Epithelial cell of prostate (primary cell): ENCODE measurements at regions not wholly inside any gene's neighbourhood (a gene's known extent, or its start where the extent isn't known, plus 50 kb on each side); places are given as distances from the start of the nearest gene placed in this dataset.

ENCODE experiments used
- DNase-seq: peaks from one replicate; pipeline ENCODE4 v3.0.0-alpha.2; 2011; ENCODE audit warnings: low read depth, low spot score
- H3K27ac ChIP-seq: fragments of 450-650 bp; 2 replicates; pipeline ENCODE4 v1.5.1; 2017; ENCODE audit warnings: mild to moderate bottlenecking

- no peak for DNase-seq
- H3K27ac ChIP-seq = no peak overlapping the region
These were observed 125.3 kb upstream of the PABPC4L start for GRCh38 chr4:134326866-134327265.

DNA sequence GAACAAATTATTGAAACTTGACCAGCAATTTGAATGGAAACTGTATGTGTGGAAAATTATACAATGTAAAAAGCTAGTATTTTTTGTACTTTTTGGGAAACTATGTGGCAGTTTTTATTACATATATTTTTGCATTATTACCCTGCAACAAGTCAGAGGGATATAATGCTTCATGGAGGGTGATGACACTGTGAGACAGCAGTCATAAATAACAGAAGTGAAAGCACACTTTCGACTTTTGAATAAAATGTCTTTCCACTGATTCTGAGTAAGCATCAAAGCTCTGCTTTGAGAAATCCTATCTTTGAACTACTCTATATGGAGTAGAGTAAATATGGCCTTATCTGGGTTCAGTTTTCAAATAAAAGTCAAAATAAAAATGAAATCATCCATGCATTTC, 122.6 kb upstream of the PABPC4L start:
- DNase-seq = no peak
- H3K27ac ChIP-seq = no peak overlapping the region

GRCh38 chr4:134320048-134320447, 118.5 kb upstream of the PABPC4L start:
- no peak overlapping the region for H3K27ac ChIP-seq
- no peak for DNase-seq

GRCh38 chr4:134313591-134313990, 112.0 kb upstream of the PABPC4L start:
- DNase-seq = no peak
- no peak overlapping the region for H3K27ac ChIP-seq

GRCh38 chr4:134309715-134310114, 108.1 kb upstream of the PABPC4L start:
- no peak overlapping the region for H3K27ac ChIP-seq
- DNase-seq = no peak

- no peak overlapping the region for H3K27ac ChIP-seq
- DNase-seq = no peak
These were observed 107.3 kb upstream of the PABPC4L start for GRCh38 chr4:134308910-134309309.

GRCh38 chr4:134298313-134298712, 96.7 kb upstream of the PABPC4L start:
- no peak overlapping the region for H3K27ac ChIP-seq
- no peak for DNase-seq

DNA sequence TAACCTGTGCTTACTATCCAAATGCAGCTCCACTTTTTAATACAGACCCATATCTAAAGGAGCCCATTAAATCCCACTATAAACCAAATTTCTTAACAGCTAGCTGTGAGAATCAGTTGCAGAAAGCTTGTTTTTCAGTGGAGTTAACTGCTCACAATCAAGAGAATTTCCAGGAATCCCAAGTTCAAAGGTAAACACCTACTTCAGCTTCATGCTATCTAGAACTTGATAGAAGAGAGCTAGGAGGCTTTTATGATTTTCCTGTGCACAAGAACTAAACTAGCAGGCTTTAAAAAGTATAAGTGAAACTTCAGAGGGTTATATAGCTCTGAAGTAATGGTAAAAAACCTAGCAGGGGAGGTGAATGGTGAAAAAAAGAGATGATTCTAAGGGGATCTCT, 96.2 kb upstream of the PABPC4L start:
- no peak overlapping the region for H3K27ac ChIP-seq
- no peak for DNase-seq

DNA sequence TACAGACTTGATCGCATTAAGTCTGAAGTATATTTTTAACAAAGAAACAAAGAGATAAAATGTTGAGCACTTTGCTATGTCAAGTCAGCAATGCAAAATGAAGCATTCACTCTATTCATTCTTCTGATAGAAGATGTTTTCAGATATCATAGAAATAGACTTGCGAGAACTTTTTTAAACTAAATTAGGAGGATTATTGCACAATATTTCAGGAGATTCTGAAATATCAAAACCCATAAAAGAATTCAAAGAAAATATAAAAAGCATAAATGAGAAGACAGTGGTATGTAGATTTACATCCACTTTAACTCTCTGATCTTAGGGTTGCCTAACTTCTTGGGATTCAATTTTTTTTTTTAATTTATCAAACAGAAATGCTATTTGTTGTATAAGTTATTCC, 81.1 kb upstream of the PABPC4L start:
- DNase-seq = no peak
- H3K27ac ChIP-seq = no peak overlapping the region

- H3K27ac ChIP-seq = no peak overlapping the region
- no peak for DNase-seq
These were observed 77.1 kb upstream of the PABPC4L start for GRCh38 chr4:134278675-134279074.

DNA sequence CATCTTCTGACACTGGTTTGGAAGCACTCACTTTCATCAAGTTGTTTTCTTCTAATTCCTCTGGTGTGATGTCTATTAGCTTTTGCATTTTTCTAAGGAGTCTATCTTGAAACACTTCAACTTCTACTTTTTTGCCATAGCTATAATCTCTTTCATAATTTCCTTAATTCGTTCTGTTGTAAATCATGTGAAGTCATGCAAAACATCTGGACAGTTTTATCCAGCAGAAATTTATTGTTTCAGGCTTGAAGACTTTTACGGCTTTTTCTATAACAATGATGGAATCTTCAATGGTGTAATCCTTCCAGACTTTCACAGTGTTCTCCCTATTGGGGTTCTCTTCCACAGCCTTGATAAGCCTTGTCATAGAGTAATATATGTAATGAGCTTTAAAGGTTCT, 74.9 kb upstream of the PABPC4L start:
- H3K27ac ChIP-seq = no peak overlapping the region
- no peak for DNase-seq

DNA sequence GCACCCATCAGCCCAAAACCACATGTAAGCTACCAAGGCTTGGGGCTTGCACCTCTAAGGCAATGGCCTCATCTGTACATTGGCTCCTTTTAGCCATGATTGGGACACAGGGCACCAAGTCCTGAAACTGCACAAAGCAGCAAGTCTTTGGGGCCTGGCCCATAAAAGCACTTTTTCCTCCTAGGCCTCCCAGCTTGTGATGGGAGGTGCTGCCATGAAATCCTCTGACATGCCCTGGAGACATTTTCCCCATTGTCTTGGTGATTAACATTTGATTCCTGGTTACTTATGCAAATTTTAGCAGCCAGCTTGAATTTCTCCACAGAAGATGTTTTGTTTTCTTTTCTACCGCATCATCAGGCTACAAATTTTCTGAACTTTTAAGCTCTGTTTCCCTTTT, 58.5 kb upstream of the PABPC4L start:
- H3K27ac ChIP-seq = no peak overlapping the region
- no peak for DNase-seq
